HuH-7 (cell line): ENCODE measurements at regions not wholly inside any gene's neighbourhood (a gene's known extent, or its start where the extent isn't known, plus 50 kb on each side); places are given as distances from the start of the nearest gene placed in this dataset.

ENCODE experiments used
- DNase-seq: peaks from one replicate; pipeline ENCODE4 v3.0.0; 2011; ENCODE audit warnings: low spot score

DNA sequence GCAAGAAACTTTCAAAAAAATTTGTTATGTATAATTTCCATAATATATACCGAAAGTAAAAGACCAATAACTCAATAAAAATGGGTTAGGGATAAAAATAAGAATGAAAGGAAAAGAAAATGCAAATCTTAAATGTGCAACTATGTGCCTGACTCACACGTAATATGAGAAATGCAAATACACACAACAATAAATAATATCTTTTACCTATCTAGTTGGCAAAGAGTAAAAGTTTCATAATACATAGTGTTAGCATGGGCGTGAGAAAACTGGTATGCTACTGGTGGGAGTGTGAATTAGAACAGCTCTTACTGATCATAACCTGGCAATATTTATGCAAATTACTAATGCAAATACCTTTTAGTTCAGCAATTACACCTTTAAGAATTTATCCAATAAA, 438.5 kb upstream of the CITED2 start:
- no peak for DNase-seq

DNA sequence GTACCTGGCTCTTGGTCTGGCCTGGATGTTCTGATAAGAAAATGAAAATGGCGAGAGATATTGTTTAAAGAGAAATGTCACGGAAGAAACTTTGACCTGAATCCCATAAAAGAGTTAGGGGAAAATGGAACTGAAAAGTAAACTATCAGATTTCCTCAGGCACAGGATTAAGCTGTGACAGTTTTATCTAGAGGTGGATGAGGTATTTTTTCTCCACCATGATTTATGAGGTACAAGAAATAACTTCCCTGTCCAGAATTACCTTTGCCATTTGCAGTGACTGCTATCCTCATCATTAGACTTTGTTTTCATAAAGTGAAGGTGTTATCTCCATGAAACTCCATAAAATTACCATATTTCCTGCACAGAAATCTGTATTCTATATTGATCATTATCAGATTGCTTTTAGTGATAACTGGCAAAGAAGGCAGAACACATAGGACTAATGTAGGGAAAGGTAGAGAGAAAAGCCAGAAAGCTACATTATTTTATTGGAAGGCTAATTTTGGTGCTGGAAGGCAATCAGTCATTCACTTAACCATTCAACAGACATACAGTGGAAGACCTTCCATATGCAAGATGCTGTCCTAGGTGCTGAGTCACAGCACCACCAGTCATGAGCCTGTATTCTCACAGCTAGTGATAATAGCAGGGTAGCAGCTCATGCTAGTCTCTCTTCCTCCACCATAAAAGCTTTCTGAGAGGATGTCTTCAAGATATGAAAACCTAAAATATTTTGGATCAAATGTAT, 427.3 kb upstream of the CITED2 start:
- peak; percentile 24 for DNase-seq

DNA sequence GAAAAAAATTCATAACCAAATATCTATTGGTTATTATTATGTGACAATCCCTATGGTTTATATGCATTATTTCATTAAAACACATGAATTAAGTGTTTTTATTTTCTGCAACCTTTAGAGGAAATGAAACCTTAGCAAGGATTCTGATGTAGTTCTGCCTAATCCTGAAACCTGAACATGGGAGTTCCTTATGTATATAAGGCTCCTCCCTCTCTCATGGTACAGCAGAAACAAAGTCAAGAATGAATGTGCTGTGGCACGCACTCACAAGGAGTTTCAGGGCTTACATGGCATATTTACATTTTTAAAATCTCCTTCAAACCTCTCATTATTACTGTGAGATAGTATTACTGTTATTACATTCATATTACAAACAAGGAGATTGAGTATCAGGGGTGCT, 426.4 kb upstream of the CITED2 start:
- DNase-seq = no peak

DNA sequence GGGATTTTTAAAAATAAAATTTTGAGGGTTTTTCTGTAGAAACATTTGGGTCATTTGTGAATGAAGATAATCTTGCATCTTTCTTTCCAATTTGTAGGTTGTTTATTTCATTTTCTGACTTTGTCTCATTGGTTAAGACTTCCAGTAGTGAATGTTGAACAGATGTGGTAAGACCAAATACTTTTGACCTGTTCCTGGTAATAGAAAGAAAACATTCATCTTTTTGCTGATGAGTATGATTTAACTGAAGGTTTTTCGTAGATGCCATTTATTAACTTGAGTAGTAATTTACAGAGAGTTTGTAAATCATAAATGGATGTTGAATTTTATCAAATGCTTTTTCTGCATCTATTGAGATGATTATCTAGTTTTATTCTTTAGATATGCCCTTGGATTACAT, 416.1 kb upstream of the CITED2 start:
- no peak for DNase-seq

GRCh38 chr6:139784222-139784769, 409.8 kb upstream of the CITED2 start:
- DNase-seq = no peak

GRCh38 chr6:139779988-139780774, 405.7 kb upstream of the CITED2 start:
- DNase-seq = no peak

- no peak for DNase-seq
These were observed 404.2 kb upstream of the CITED2 start for GRCh38 chr6:139778688-139779087.

GRCh38 chr6:139778106-139778505, 403.7 kb upstream of the CITED2 start:
- DNase-seq = no peak

GRCh38 chr6:139777202-139777970, 402.9 kb upstream of the CITED2 start:
- DNase-seq = no peak

DNA sequence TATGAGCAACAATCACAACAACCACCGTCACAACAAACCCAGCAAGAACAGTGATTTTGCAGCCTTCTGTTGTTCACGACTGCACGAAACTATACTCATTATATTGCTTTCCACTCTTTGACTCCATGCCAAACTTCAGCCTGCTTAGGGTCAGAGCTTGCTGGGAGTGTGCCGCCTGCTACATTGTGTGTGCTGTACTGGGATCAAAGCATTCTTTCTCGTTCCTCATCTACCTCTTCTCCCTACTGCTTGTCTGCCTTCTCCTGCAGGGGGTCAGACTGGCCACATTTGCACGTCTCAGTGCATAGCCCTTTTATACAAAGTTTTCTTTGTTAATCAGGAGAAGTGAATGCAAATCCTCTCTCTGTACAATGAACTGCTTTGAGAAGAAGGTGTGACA, 401.6 kb upstream of the CITED2 start:
- no peak for DNase-seq

DNA sequence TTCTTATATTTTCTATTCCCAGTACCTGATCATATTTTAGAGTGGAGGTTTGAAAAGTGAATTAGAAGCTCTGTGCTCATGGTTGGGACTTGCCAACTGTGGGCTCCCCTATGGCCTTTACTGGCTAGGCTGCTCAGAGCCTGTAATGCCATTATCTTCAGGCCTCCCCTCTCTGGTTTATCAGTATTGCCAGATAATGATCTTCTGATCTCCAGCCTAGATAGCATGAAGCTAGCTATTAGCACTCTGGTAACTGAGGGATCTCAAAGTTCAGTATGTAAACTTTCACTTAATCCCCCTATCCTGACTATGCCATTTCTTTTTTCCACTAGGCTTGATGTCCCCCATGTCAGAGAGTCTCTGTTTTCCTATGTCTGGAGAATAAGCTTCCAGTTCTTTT, 393.7 kb upstream of the CITED2 start:
- no peak for DNase-seq

GRCh38 chr6:139766796-139767195, 392.3 kb upstream of the CITED2 start:
- no peak for DNase-seq

GRCh38 chr6:139765825-139766285, 391.4 kb upstream of the CITED2 start:
- peak; percentile 37 for DNase-seq

DNA sequence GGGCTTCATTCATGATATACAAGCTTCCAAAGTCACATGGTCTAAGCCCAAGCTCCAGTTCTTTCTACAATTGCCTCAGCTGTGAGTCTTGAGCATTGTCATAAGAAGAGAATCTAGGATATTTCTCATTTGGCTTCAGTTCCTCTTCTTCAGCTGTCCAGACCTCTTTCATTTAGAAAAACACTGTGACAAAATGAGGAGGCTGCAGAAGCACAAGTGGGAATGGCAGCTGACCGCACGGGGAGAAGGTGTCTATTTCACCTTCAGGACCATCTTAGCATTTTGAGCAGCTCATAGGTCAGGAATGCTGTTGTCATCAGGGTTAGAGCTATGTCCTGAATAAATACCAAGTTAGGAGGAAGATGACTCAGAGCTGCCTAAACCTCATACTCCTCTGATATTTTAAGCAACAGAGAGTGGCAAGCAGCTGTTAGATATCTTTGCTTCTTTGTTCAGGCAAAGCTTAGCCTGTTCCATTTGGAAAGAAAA, 390.1 kb upstream of the CITED2 start:
- no peak for DNase-seq

GRCh38 chr6:139763468-139764210, 389.2 kb upstream of the CITED2 start:
- DNase-seq = no peak

DNA sequence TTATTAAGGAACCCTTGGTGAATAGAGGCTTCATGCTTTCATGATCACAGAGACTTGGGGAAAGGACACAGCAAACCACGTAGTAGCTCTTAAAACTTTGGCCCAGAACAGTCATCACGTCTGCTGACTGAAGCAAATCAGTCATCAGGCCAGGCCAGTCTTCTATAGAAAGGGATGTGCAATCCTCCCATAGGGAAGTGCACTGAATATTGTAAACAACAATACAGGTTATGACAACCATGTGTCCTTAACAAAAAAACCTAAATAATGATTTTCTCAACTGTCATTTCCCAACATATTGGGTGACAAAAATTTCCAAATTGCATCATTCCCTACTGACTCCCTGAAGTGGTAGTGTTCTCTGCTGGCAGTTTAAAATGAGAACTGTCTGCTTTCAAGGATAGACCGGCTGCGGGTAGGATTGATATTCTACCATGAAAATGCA, 388.2 kb upstream of the CITED2 start:
- no peak for DNase-seq

- DNase-seq = no peak
These were observed 385.7 kb upstream of the CITED2 start for GRCh38 chr6:139760128-139760527.

DNA sequence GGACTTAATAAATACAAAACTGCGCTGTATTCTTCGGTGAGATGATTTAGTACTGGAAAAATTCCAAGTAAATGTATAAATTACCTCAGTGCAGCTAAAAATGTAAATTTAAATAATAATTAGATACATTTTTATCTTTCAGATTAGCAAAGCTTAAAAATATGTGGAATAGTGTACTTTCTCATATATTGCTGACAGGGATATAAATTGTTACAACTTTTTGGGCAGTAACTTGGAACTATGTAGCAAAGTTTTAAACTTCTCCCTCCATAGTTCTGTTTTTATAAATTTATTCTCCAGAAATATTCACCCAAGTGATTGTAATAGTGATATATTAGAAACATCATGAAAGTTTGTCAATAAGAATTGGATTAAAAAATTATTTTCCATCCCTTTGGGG, 384.6 kb upstream of the CITED2 start:
- DNase-seq = no peak

GRCh38 chr6:139758209-139758611, 383.8 kb upstream of the CITED2 start:
- no peak for DNase-seq

GRCh38 chr6:139757784-139758183, 383.3 kb upstream of the CITED2 start:
- no peak for DNase-seq

- DNase-seq = no peak
These were observed 381.9 kb upstream of the CITED2 start for GRCh38 chr6:139756381-139756780.
